ENCODE measurements at regions not wholly inside any gene's neighbourhood (a gene's known extent, or its start where the extent isn't known, plus 50 kb on each side); places are given as distances from the start of the nearest gene placed in this dataset.

GRCh38 chr12:127063339-127064072, 1203.5 kb upstream of the TMEM132C start:
- Mint-ChIP-seq H3K27ac (no peak overlapping the region), H3K9me3 (peaks cover 0 to 7% (median 0%) of the 10 kb centered on the region in 7 donors)

DNA sequence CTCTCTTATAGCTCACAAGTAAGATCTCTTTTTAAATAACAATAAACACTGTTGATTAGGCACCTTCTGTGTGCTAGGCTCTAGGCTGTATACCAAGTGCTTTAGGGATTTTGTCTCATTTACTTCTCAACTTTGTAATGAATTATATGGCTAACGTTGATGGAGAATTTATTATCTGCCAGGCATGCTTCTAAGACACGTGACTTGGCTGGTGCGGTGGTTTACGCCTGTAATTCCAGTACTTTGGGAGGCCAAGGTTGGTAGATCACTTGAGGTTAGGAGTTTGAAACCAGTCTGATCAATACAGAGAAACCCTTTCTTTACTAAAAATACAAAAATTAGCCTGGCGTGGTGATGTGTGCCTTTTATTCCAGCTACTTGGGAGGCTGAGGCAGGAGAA, 1202.8 kb upstream of the TMEM132C start:
- ATAC-seq (ENCODE audit: low read depth in 2 of 2) (no peak), DNase-seq (no peak)
- no peaks in the 10 kb centered on the region for H3K4me1 ChIP-seq (ENCODE audit: control insufficient read depth, insufficient read depth, low read length, poor library complexity, severe bottlenecking)
- no peak overlapping the region for H3K27ac ChIP-seq (ENCODE audit: insufficient read depth, low read length, poor library complexity, severe bottlenecking)
- Mint-ChIP-seq H3K9me3 (peaks cover 0 to 7% (median 0%) of the 10 kb centered on the region in 7 donors), H3K27me3 (no peaks in the 10 kb centered on the region), H3K4me3 (no peak overlapping the region), H3K4me1 (no peaks in the 10 kb centered on the region), H3K27ac (no peak overlapping the region), H3K36me3 (no peaks in the 10 kb centered on the region)
- no peak overlapping the region for H3K4me3 ChIP-seq (ENCODE audit: low read depth, low read length)
- no peaks in the 10 kb centered on the region for H3K9me3 ChIP-seq (ENCODE audit: control insufficient read depth in 2 of 2, low read length in 2 of 2)
- H3K36me3 ChIP-seq (ENCODE audit: control insufficient read depth, insufficient read depth, low read length) = no peaks in the 10 kb centered on the region
- H3K27me3 ChIP-seq (ENCODE audit: control insufficient read depth, insufficient read depth, low read length) = no peaks in the 10 kb centered on the region

More at GRCh38 chr12:127063339-127064072, 1203.5 kb upstream of the TMEM132C start:
- Histone ChIP-seq H3K9me3 (ENCODE audit: control insufficient read depth in 2 of 2, low read length in 2 of 2) (no peaks in the 10 kb centered on the region), H3K4me1 (ENCODE audit: control insufficient read depth, insufficient read depth, low read length, poor library complexity, severe bottlenecking) (no peaks in the 10 kb centered on the region), H3K36me3 (ENCODE audit: control insufficient read depth, insufficient read depth, low read length) (no peaks in the 10 kb centered on the region), H3K27ac (ENCODE audit: insufficient read depth, low read length, poor library complexity, severe bottlenecking) (no peak overlapping the region), H3K27me3 (ENCODE audit: control insufficient read depth, insufficient read depth, low read length) (no peaks in the 10 kb centered on the region), H3K4me3 (ENCODE audit: low read depth, low read length) (no peak overlapping the region)
- Mint-ChIP-seq H3K27me3 (no peaks in the 10 kb centered on the region), H3K4me1 (no peaks in the 10 kb centered on the region), H3K4me3 (no peak overlapping the region), H3K36me3 (no peaks in the 10 kb centered on the region)
- no peak for DNase-seq
- ATAC-seq (ENCODE audit: low read depth in 2 of 2) = no peak

- Histone ChIP-seq H3K4me1 (ENCODE audit: control insufficient read depth, insufficient read depth, low read length, poor library complexity, severe bottlenecking) (no peaks in the 10 kb centered on the region), H3K27me3 (ENCODE audit: control insufficient read depth, insufficient read depth, low read length) (no peaks in the 10 kb centered on the region), H3K27ac (ENCODE audit: insufficient read depth, low read length, poor library complexity, severe bottlenecking) (no peak overlapping the region), H3K36me3 (ENCODE audit: control insufficient read depth, insufficient read depth, low read length) (no peaks in the 10 kb centered on the region), H3K4me3 (ENCODE audit: low read depth, low read length) (no peak overlapping the region), H3K9me3 (ENCODE audit: control insufficient read depth in 2 of 2, low read length in 2 of 2) (no peaks in the 10 kb centered on the region)
- DNase-seq = no peak
- Mint-ChIP-seq H3K4me1 (no peaks in the 10 kb centered on the region), H3K4me3 (no peak overlapping the region), H3K36me3 (no peaks in the 10 kb centered on the region), H3K27ac (no peak overlapping the region), H3K9me3 (peaks cover 0 to 5% (median 0%) of the 10 kb centered on the region in 7 donors), H3K27me3 (no peaks in the 10 kb centered on the region)
- ATAC-seq (ENCODE audit: low read depth in 2 of 2) = no peak
Measured at GRCh38 chr12:127065595-127065994, 1201.4 kb upstream of the TMEM132C start.

DNA sequence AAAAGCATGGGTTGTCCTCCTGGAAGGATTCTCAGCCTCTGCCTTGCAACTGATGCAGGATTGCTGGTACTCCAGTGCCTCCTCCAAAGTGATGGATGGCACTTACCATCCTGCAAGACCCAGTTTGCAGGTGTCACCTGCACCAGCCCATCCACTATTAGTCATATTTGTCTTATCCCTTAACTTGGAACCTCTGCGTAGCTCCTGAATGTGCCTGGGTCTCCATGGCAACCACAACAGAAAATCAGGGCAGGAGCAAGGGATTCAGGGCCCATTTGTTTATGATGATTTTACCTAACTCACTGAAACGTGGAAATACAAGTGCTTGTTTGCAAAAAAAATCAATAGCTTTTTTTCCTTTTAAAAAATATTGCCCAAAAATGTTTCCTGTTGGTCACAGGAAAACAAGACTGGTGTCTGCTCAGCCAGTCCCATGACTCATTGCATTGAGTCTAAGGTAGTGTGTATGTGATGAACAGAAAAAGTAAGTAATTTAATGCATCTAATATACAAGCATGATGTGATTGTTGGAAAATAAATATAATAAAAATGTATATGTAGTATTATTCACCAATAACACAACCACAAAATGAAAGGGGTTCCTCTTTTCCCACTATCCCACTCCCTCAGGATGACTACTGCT, 1196.3 kb upstream of the TMEM132C start:
- H3K9me3 Mint-ChIP-seq = peaks cover 0 to 5% (median 0%) of the 10 kb centered on the region in 7 donors
- no peak overlapping the region for H3K27ac Mint-ChIP-seq
- no peaks in the 10 kb centered on the region for H3K4me1 Mint-ChIP-seq
- H3K4me1 ChIP-seq (ENCODE audit: control insufficient read depth, insufficient read depth, low read length, poor library complexity, severe bottlenecking) = no peaks in the 10 kb centered on the region
- no peaks in the 10 kb centered on the region for H3K36me3 Mint-ChIP-seq
- H3K4me3 ChIP-seq (ENCODE audit: low read depth, low read length) = no peak overlapping the region
- no peak overlapping the region for H3K27ac ChIP-seq (ENCODE audit: insufficient read depth, low read length, poor library complexity, severe bottlenecking)
- no peaks in the 10 kb centered on the region for H3K27me3 Mint-ChIP-seq
- DNase-seq (no peak), ATAC-seq (ENCODE audit: low read depth in 2 of 2) (no peak)
- no peaks in the 10 kb centered on the region for H3K9me3 ChIP-seq (ENCODE audit: control insufficient read depth in 2 of 2, low read length in 2 of 2)
- no peaks in the 10 kb centered on the region for H3K36me3 ChIP-seq (ENCODE audit: control insufficient read depth, insufficient read depth, low read length)
- H3K4me3 Mint-ChIP-seq = no peak overlapping the region
- no peaks in the 10 kb centered on the region for H3K27me3 ChIP-seq (ENCODE audit: control insufficient read depth, insufficient read depth, low read length)

DNA sequence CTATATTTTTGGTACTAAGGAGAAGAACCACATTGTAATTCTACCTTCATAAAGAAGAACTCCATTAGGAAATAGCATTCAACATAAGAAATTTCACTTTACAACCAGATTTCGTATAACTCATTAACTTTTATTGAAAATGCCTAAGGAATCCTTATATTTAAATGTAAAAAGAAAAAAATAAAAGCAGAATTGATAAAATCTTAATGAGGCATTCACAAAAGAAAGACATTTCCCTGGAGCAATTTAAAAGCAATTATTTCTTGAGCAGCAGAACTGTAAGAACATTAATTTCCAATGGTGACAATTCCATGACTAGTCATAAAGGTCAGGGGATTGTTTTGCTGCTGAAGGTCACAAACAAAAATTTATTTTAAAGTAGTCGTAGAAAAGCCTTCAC, 1192.8 kb upstream of the TMEM132C start:
- Histone ChIP-seq H3K9me3 (ENCODE audit: control insufficient read depth in 2 of 2, low read length in 2 of 2) (no peaks in the 10 kb centered on the region), H3K4me1 (ENCODE audit: control insufficient read depth, insufficient read depth, low read length, poor library complexity, severe bottlenecking) (no peaks in the 10 kb centered on the region), H3K27me3 (ENCODE audit: control insufficient read depth, insufficient read depth, low read length) (no peaks in the 10 kb centered on the region), H3K4me3 (ENCODE audit: low read depth, low read length) (no peak overlapping the region), H3K36me3 (ENCODE audit: control insufficient read depth, insufficient read depth, low read length) (no peaks in the 10 kb centered on the region), H3K27ac (ENCODE audit: insufficient read depth, low read length, poor library complexity, severe bottlenecking) (no peak overlapping the region)
- Mint-ChIP-seq H3K36me3 (no peaks in the 10 kb centered on the region), H3K4me1 (no peaks in the 10 kb centered on the region), H3K4me3 (no peak overlapping the region), H3K9me3 (peaks cover 0 to 4% (median 0%) of the 10 kb centered on the region in 7 donors), H3K27ac (no peak overlapping the region), H3K27me3 (no peaks in the 10 kb centered on the region)
- ATAC-seq (ENCODE audit: low read depth in 2 of 2) = no peak
- no peak for DNase-seq

- ATAC-seq (ENCODE audit: low read depth in 2 of 2) = no peak
- Histone ChIP-seq H3K27ac (ENCODE audit: insufficient read depth, low read length, poor library complexity, severe bottlenecking) (no peak overlapping the region), H3K4me3 (ENCODE audit: low read depth, low read length) (no peak overlapping the region), H3K9me3 (ENCODE audit: control insufficient read depth in 2 of 2, low read length in 2 of 2) (no peaks in the 10 kb centered on the region), H3K27me3 (ENCODE audit: control insufficient read depth, insufficient read depth, low read length) (no peaks in the 10 kb centered on the region), H3K4me1 (ENCODE audit: control insufficient read depth, insufficient read depth, low read length, poor library complexity, severe bottlenecking) (no peaks in the 10 kb centered on the region), H3K36me3 (ENCODE audit: control insufficient read depth, insufficient read depth, low read length) (no peaks in the 10 kb centered on the region)
- DNase-seq = no peak
- no peaks in the 10 kb centered on the region for H3K4me1 Mint-ChIP-seq
- H3K27ac Mint-ChIP-seq = no peak overlapping the region
- H3K36me3 Mint-ChIP-seq = no peaks in the 10 kb centered on the region
- H3K9me3 Mint-ChIP-seq = peaks cover 0 to 4% (median 0%) of the 10 kb centered on the region in 7 donors
- H3K27me3 Mint-ChIP-seq = no peaks in the 10 kb centered on the region
- no peak overlapping the region for H3K4me3 Mint-ChIP-seq
Measured at GRCh38 chr12:127075981-127076380, 1191.0 kb upstream of the TMEM132C start.

DNA sequence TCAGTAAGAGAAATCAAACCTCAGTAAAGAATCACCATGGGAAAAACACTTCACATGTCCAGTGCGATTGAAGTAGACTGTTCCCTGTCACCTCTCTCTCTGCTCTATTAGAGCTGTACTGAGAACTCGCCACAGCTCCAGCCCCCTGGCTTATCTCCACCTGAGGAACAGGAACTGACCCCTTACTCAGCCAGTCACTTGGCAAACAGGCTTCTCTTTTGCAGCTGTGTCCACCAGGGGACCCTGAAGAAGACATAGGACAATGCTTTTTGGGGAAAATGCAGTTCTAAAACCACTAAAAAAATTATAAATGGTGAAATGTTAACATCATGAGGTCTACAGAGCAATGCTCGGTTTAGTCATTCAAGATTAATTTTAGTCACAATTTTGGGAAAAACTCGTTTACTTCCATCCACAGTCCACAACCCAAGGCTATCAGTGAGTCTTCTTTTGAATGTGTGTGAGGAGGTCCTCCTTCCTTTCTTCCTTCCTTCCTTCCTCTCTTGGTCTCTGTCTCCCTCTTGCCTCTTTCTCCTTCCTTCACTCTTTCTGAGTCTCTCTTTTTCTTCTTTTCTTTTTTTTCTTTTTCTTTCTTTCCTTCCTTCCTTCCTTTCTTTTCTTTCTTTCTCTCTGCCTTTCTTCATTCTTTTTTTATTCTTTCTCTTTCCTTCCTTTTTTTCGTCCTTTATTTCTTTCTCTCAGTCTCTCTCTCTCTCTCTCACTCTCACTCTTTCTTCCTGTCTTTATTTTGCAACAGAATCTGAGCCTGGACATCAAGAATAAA, 1189.5 kb upstream of the TMEM132C start:
- Mint-ChIP-seq H3K27me3 (no peaks in the 10 kb centered on the region), H3K27ac (no peak overlapping the region)

More for the DNA sequence above, 1189.5 kb upstream of the TMEM132C start:
- Histone ChIP-seq H3K4me3 (ENCODE audit: low read depth, low read length) (no peak overlapping the region), H3K27me3 (ENCODE audit: control insufficient read depth, insufficient read depth, low read length) (no peaks in the 10 kb centered on the region), H3K27ac (ENCODE audit: insufficient read depth, low read length, poor library complexity, severe bottlenecking) (no peak overlapping the region), H3K4me1 (ENCODE audit: control insufficient read depth, insufficient read depth, low read length, poor library complexity, severe bottlenecking) (no peaks in the 10 kb centered on the region), H3K36me3 (ENCODE audit: control insufficient read depth, insufficient read depth, low read length) (no peaks in the 10 kb centered on the region), H3K9me3 (ENCODE audit: control insufficient read depth in 2 of 2, low read length in 2 of 2) (no peaks in the 10 kb centered on the region)
- no peaks in the 10 kb centered on the region for H3K36me3 Mint-ChIP-seq
- peaks cover 0 to 5% (median 0%) of the 10 kb centered on the region in 7 donors for H3K9me3 Mint-ChIP-seq
- DNase-seq (no peak), ATAC-seq (ENCODE audit: low read depth in 2 of 2) (no peak)
- H3K4me1 Mint-ChIP-seq = no peaks in the 10 kb centered on the region
- H3K4me3 Mint-ChIP-seq = no peak overlapping the region
